ENCODE measurements at regions not wholly inside any gene's neighbourhood (a gene's known extent, or its start where the extent isn't known, plus 50 kb on each side); places are given as distances from the start of the nearest gene placed in this dataset.

DNA sequence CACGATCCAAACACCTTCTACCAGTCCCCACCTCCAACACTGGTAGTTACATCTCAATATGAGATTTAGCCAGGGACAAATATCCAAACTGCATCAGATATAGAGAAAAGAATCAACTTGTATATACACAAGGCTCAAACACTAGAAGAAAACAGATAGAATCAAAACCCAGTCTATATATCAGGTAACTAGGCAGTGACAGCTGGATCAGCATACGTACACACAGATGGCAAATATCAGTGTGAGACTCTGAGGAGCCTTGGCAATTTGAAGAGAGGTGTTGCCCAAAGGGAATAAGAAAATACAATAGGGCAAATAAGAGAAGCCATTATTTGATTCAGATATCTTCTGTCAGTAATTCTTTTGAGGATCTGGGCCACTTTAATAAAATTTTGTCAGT lies 951.3 kb upstream of the CHORDC1 start:
- no peak overlapping the region for H3K9ac ChIP-seq
- no peak overlapping the region for H3K4me3 ChIP-seq (ENCODE audit: low read depth in 2 of 2, low read length in 1 of 2)
- no peak overlapping the region for H2AFZ ChIP-seq (ENCODE audit: low read depth)
- no peaks in the 10 kb centered on the region for H3K4me1 ChIP-seq (ENCODE audit: control insufficient read depth in 1 of 2, insufficient read depth in 2 of 2, low read depth in 1 of 2, low read length in 1 of 2)
- 60% methylated on average over 2 of the region's 2 CpGs for WGBS (ENCODE audit: low lambda C conversion rate)
- TF ChIP-seq GABPA (IDR thresholded peaks at IDR 0.05; ENCODE audit: low read depth) (no peak), RCOR1 (IDR thresholded peaks at IDR 0.05; ENCODE audit: low read length) (no peak), EZH2phosphoT487 (IDR thresholded peaks at IDR 0.05; ENCODE audit: borderline replicate concordance, low read depth) (no peak)
- TF ChIP-seq, protein P1, sequence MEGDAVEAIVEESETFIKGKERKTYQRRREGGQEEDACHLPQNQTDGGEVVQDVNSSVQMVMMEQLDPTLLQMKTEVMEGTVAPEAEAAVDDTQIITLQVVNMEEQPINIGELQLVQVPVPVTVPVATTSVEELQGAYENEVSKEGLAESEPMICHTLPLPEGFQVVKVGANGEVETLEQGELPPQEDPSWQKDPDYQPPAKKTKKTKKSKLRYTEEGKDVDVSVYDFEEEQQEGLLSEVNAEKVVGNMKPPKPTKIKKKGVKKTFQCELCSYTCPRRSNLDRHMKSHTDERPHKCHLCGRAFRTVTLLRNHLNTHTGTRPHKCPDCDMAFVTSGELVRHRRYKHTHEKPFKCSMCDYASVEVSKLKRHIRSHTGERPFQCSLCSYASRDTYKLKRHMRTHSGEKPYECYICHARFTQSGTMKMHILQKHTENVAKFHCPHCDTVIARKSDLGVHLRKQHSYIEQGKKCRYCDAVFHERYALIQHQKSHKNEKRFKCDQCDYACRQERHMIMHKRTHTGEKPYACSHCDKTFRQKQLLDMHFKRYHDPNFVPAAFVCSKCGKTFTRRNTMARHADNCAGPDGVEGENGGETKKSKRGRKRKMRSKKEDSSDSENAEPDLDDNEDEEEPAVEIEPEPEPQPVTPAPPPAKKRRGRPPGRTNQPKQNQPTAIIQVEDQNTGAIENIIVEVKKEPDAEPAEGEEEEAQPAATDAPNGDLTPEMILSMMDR (IDR thresholded peaks at IDR 0.05): no peak
- TF ChIP-seq, protein P2, sequence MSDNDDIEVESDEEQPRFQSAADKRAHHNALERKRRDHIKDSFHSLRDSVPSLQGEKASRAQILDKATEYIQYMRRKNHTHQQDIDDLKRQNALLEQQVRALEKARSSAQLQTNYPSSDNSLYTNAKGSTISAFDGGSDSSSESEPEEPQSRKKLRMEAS (IDR thresholded peaks at IDR 0.05; ENCODE audit: low read depth): no peak
- no peaks in the 10 kb centered on the region for H3K9me3 ChIP-seq
- no peak overlapping the region for H3K4me2 ChIP-seq
- no peaks in the 10 kb centered on the region for H3K36me3 ChIP-seq (replicated peaks in 1 of 2; ENCODE audit: control insufficient read depth in 1 of 2, insufficient read depth in 2 of 2, low read length in 1 of 2)
- no peaks in the 10 kb centered on the region for H3F3A ChIP-seq (replicated peaks; ENCODE audit: insufficient read depth)
- no peaks in the 10 kb centered on the region for H3K27me3 ChIP-seq (ENCODE audit: insufficient read depth)
- CTCF ChIA-PET: interaction anchor here (1.5 kb wide), 1 partner anchor 16 kb away, joined by 3 read pairs; no protein-coding TSS in a partner anchor
- H4K20me1 ChIP-seq (ENCODE audit: insufficient read depth): no peaks in the 10 kb centered on the region
- no peak for DNase-seq
- H3K9me2 ChIP-seq: no peaks in the 10 kb centered on the region
- H3K79me2 ChIP-seq (ENCODE audit: insufficient read depth): no peaks in the 10 kb centered on the region
- POLR2A ChIA-PET: no interaction called here
- H3K27ac ChIP-seq (ENCODE audit: low read depth in 2 of 2, low read length in 1 of 2): no peak overlapping the region

DNA sequence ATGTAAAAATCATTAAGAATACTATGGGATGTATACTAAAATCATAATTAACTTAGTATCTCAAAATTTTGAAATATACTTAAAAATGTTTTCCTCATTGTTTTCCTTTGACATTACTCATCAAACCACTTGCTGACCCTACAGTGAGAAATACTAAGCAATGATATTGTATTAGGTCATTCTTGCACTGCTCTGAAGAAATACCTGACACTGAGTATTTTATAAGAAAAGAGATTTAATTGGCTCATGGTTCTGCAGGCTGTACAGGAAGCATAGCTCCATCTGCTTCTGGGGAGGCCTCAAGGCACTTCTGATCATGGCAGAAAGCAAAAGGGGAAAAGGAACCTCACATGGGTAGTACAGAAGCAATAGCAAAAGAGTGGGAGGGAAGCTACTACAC lies 950.9 kb upstream of the CHORDC1 start:
- Histone ChIP-seq H3K4me3 (ENCODE audit: low read depth in 2 of 2, low read length in 1 of 2) (no peak overlapping the region), H3K36me3 (replicated peaks in 1 of 2; ENCODE audit: control insufficient read depth in 1 of 2, insufficient read depth in 2 of 2, low read length in 1 of 2) (no peaks in the 10 kb centered on the region), H3K4me1 (ENCODE audit: control insufficient read depth in 1 of 2, insufficient read depth in 2 of 2, low read depth in 1 of 2, low read length in 1 of 2) (no peaks in the 10 kb centered on the region), H2AFZ (ENCODE audit: low read depth) (no peak overlapping the region), H4K20me1 (ENCODE audit: insufficient read depth) (no peaks in the 10 kb centered on the region), H3K9me3 (no peaks in the 10 kb centered on the region), H3K9me2 (no peaks in the 10 kb centered on the region), H3K79me2 (ENCODE audit: insufficient read depth) (no peaks in the 10 kb centered on the region), H3K4me2 (no peak overlapping the region), H3K27me3 (ENCODE audit: insufficient read depth) (no peaks in the 10 kb centered on the region), H3F3A (replicated peaks; ENCODE audit: insufficient read depth) (no peaks in the 10 kb centered on the region), H3K9ac (no peak overlapping the region), H3K27ac (ENCODE audit: low read depth in 2 of 2, low read length in 1 of 2) (no peak overlapping the region)
- TF ChIP-seq TAF1 (IDR thresholded peaks at IDR 0.05; ENCODE audit: borderline replicate concordance, low read depth, low read length) (no peak), RAD21 (IDR thresholded peaks at IDR 0.05; ENCODE audit: low read length) (no peak), SMC3 (IDR thresholded peaks at IDR 0.05; ENCODE audit: low read depth, low read length) (no peak), ELF1 (IDR thresholded peaks at IDR 0.05) (no peak), NRF1 (IDR thresholded peaks at IDR 0.05; ENCODE audit: low read depth, low read length) (no peak), MEF2A (IDR thresholded peaks at IDR 0.05; ENCODE audit: borderline replicate concordance, low read depth) (no peak), FOSL2 (IDR thresholded peaks at IDR 0.05; ENCODE audit: borderline replicate concordance, low read depth) (no peak), RCOR1 (IDR thresholded peaks at IDR 0.05; ENCODE audit: low read length) (no peak), FOXJ3 (CRISPR knock-in tag; IDR thresholded peaks at IDR 0.05) (no peak), JUND (IDR thresholded peaks at IDR 0.05) (no peak), POLR2AphosphoS5 (IDR thresholded peaks at IDR 0.05; ENCODE audit: low read depth, low read length) (no peak), SIN3A (IDR thresholded peaks at IDR 0.05; ENCODE audit: borderline replicate concordance, low read depth, low read length) (no peak), TEAD4 (IDR thresholded peaks at IDR 0.05; ENCODE audit: borderline replicate concordance, insufficient read depth) (no peak), NFIC (IDR thresholded peaks at IDR 0.05; ENCODE audit: borderline replicate concordance) (no peak)
- TF ChIP-seq, protein P2 (IDR thresholded peaks at IDR 0.05; ENCODE audit: low read depth): no peak
- ChIA-PET CTCF (interaction anchor here (1.5 kb wide), 1 partner anchor 16 kb away, joined by 3 read pairs; no protein-coding TSS in a partner anchor), POLR2A (no interaction called here)
- no peak for DNase-seq

Data from SK-N-SH (cell line).